ENCODE measurements at regions not wholly inside any gene's neighbourhood (a gene's known extent, or its start where the extent isn't known, plus 50 kb on each side); places are given as distances from the start of the nearest gene placed in this dataset.

DNA sequence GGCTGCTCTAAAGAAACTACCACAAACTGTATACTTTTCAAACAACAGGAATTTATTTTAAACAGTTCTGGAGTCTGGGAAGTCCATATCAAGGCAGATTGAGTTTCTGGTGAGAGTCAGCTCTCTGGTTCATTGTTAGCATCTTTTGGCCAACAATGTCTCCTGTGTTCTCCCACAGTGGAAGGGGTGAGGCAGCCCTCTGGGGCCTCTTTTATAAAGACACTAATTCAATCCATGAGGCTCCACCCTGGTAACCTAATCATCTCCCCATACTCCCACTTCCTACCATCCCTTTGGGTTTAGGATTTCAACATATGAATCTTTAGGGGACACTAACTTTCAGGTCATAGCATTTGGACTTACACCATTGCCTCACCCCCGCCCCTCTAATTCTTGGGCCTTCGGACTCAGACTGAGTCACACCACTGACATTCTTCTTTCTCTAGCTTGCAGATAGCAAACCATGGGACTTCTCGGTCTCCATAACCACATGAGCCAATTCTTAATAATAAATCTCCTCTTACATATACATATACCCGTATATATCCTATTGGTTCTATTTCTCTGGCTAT, 64.3 kb upstream of the ANTXRL start:
- ChIA-PET CTCF (ENCODE audit: partially characterized antibody) (interaction anchor here (1.2 to 1.4 kb wide), 3 partner anchors 9 to 182 kb away, joined by 3 read pairs; no protein-coding TSS in a partner anchor), POLR2A (ENCODE audit: partially characterized antibody) (no interaction called here)
- 89% methylated on average over 4 of the region's 4 CpGs; no CpG with 5 or more reads in 1 of the 2 experiments for WGBS, 2 experiments (ENCODE audit: extremely low coverage in 1 of 2, insufficient coverage in 1 of 2, insufficient read length in 1 of 2, insufficient replicate concordance in 2 of 2, low coverage in 1 of 2, low lambda C conversion rate in 2 of 2, missing lambda C conversion rate in 1 of 2)
- Histone ChIP-seq H4K91ac (replicated peaks; ENCODE audit: insufficient read length, low read length) (no peak overlapping the region), H3K79me1 (ENCODE audit: low read depth, low read length) (no peaks in the 10 kb centered on the region), H3K27ac (ENCODE audit: low read depth, low read length) (no peak overlapping the region), H4K8ac (ENCODE audit: extremely low read depth, insufficient read depth, low read length) (no peak overlapping the region), H3K23ac (ENCODE audit: insufficient read length) (no peak overlapping the region), H4K5ac (ENCODE audit: insufficient read length, low read depth, low read length) (no peak overlapping the region), H2BK20ac (ENCODE audit: low read length) (no peak overlapping the region), H3K9me3 (ENCODE audit: insufficient read depth in 2 of 2, low read depth in 1 of 2, low read length in 1 of 2) (peaks cover 8 to 10% of the 10 kb centered on the region in 2 experiments), H2BK15ac (ENCODE audit: low read length) (no peak overlapping the region), H3K14ac (ENCODE audit: insufficient read length) (no peak overlapping the region), H4K20me1 (replicated peaks in 1 of 2; ENCODE audit: control insufficient read depth in 1 of 2, insufficient read depth in 2 of 2, low read length in 2 of 2) (no peaks in the 10 kb centered on the region), H2AK5ac (ENCODE audit: low read depth, low read length) (no peak overlapping the region), H3K23me2 (ENCODE audit: low read depth, low read length) (peaks cover 5% of the 10 kb centered on the region; the same call in 1 of the 2 replicates), H2BK120ac (replicated peaks; ENCODE audit: low read depth, low read length) (no peak overlapping the region), H3K9ac (replicated peaks in 1 of 4; ENCODE audit: extremely low read depth in 1 of 4, low read depth in 3 of 4, low read length in 3 of 4) (no peak overlapping the region), H3K18ac (ENCODE audit: extremely low read depth, low read length) (no peak overlapping the region), H3K4me3 (ENCODE audit: extremely low read depth in 1 of 4, insufficient read depth in 2 of 4, low read depth in 3 of 4, low read length in 4 of 4) (no peak overlapping the region), H3K79me2 (ENCODE audit: control insufficient read depth in 1 of 2, insufficient read depth in 2 of 2, low read length in 2 of 2) (no peaks in the 10 kb centered on the region), H2BK5ac (ENCODE audit: low read depth, low read length) (no peak overlapping the region), H2BK12ac (ENCODE audit: low read depth, low read length) (no peak overlapping the region), H3K56ac (replicated peaks; ENCODE audit: insufficient read length, low read depth, low read length) (no peak overlapping the region), H3K4me2 (ENCODE audit: insufficient read depth in 1 of 2, low read depth in 2 of 2, low read length in 2 of 2) (no peak overlapping the region), H3K4ac (replicated peaks; ENCODE audit: insufficient read length, low read depth, low read length) (no peak overlapping the region), H3K36me3 (ENCODE audit: control insufficient read depth in 2 of 4, insufficient read depth in 4 of 4, low read length in 3 of 4) (no peaks in the 10 kb centered on the region), H3K27me3 (replicated peaks in 1 of 4; ENCODE audit: control insufficient read depth in 3 of 4, extremely low read depth in 1 of 4, insufficient read depth in 3 of 4, low read length in 3 of 4) (no peaks in the 10 kb centered on the region), H2AFZ (ENCODE audit: low read length) (no peak overlapping the region), H3K4me1 (replicated peaks in 1 of 4; ENCODE audit: control insufficient read depth in 3 of 4, insufficient read depth in 4 of 4, low read length in 3 of 4) (no peaks in the 10 kb centered on the region; a peak in 1 of 7 replicates)
- no peak for DNase-seq (ENCODE audit: low read depth in 1 of 2, low spot score in 2 of 2)
- no peak for FAIRE-seq
- no peak for TF ChIP-seq CTCF (IDR thresholded peaks at IDR 0.05; ENCODE audit: control extremely low read depth in 1 of 3, insufficient read depth in 1 of 3, low read depth in 1 of 3, low read length in 3 of 3)
- no peak for TF ChIP-seq RBBP5 (IDR thresholded peaks at IDR 0.05; ENCODE audit: borderline replicate concordance, low read depth, low read length)
- no peak for TF ChIP-seq SAP30 (IDR thresholded peaks at IDR 0.05; ENCODE audit: insufficient read depth, insufficient replicate concordance, low read length)
- TF ChIP-seq TAF1 (IDR thresholded peaks at IDR 0.05; ENCODE audit: low read depth, low read length) = no peak
- no peak for TF ChIP-seq SP2 (IDR thresholded peaks at IDR 0.05; ENCODE audit: low read length)
- no peak for TF ChIP-seq CEBPB (IDR thresholded peaks at IDR 0.05; ENCODE audit: low read depth, low read length)
- no peak for TF ChIP-seq EGR1 (IDR thresholded peaks at IDR 0.05; ENCODE audit: borderline replicate concordance, low read depth, low read length)
- no peak for TF ChIP-seq PHF8 (conservative IDR thresholded peaks at IDR 0.05; ENCODE audit: low read depth, low read length)
- TF ChIP-seq SP1 (IDR thresholded peaks at IDR 0.05; ENCODE audit: low read depth, low read length) = no peak
- TF ChIP-seq SIRT6 (IDR thresholded peaks at IDR 0.05; ENCODE audit: low read length) = no peak
- no peak for TF ChIP-seq FOSL1 (IDR thresholded peaks at IDR 0.05; ENCODE audit: insufficient read depth, low read depth, low read length)
- no peak for TF ChIP-seq CREB1 (IDR thresholded peaks at IDR 0.05)
